Peyer's patch (tissue), 4 donors: ENCODE measurements at regions not wholly inside any gene's neighbourhood (a gene's known extent, or its start where the extent isn't known, plus 50 kb on each side); places are given as distances from the start of the nearest gene placed in this dataset.

Experiments
- DNase-seq, 3 donors: peaks; one replicate each; pipeline ENCODE4 v3.0.0-alpha.2; 2017 to 2019
- H3K27ac ChIP-seq, 4 donors: fragments of 200-600 bp; sonication (generic); one replicate each; pipeline ENCODE4 v1.5.1; 2016 to 2019
- H3K27me3 ChIP-seq, 2 donors: fragments of 200-600 bp; sonication (generic); one replicate each; pipeline ENCODE4 v1.5.1; 2019
- H3K36me3 ChIP-seq, 3 donors: fragments of 200-600 bp; sonication (generic); one replicate each; pipeline ENCODE4 v1.5.1; 2016 to 2019
- H3K4me1 ChIP-seq, 4 donors: fragments of 200-600 bp; sonication (generic); one replicate each; pipeline ENCODE4 v1.5.1; 2016 to 2019
- H3K4me3 ChIP-seq, 4 donors: fragments of 200-600 bp; sonication (generic); 1 replicate in 3 of 4; 2 replicates in 1 of 4; pipeline ENCODE4 v1.5.1; 2016 to 2019; ENCODE audit warnings: mild to moderate bottlenecking in 1 of 4
- H3K9me3 ChIP-seq, 4 donors: fragments of 200-600 bp; sonication (generic); one replicate each; pipeline ENCODE4 v1.5.1; 2016 to 2019; ENCODE audit warnings: mild to moderate bottlenecking in 1 of 4
- POLR2A ChIP-seq, 2 donors: fragments of 450-650 bp; IDR thresholded peaks; one replicate each; pipeline ENCODE4 v1.5.1; 2017; ENCODE audit warnings: antibody characterized with exemption in 2 of 2, mild to moderate bottlenecking in 2 of 2, moderate library complexity in 2 of 2
- TF ChIP-seq, protein P1 (sequence below), 6 experiments: fragments of 450-650 bp in 4 of 6; fragments of 200-600 bp in 2 of 6; sonication (generic) in 1 of 6; IDR thresholded peaks; one replicate each; pipeline ENCODE4 v1.5.1; 2017 to 2019; ENCODE audit warnings: antibody characterized with exemption in 6 of 6, mild to moderate bottlenecking in 3 of 6, moderate library complexity in 1 of 6

- H3K4me1 ChIP-seq, result no peaks in the 10 kb centered on the region
- TF ChIP-seq, protein P1, sequence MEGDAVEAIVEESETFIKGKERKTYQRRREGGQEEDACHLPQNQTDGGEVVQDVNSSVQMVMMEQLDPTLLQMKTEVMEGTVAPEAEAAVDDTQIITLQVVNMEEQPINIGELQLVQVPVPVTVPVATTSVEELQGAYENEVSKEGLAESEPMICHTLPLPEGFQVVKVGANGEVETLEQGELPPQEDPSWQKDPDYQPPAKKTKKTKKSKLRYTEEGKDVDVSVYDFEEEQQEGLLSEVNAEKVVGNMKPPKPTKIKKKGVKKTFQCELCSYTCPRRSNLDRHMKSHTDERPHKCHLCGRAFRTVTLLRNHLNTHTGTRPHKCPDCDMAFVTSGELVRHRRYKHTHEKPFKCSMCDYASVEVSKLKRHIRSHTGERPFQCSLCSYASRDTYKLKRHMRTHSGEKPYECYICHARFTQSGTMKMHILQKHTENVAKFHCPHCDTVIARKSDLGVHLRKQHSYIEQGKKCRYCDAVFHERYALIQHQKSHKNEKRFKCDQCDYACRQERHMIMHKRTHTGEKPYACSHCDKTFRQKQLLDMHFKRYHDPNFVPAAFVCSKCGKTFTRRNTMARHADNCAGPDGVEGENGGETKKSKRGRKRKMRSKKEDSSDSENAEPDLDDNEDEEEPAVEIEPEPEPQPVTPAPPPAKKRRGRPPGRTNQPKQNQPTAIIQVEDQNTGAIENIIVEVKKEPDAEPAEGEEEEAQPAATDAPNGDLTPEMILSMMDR (IDR thresholded peaks at IDR 0.05), result no peak
- TF ChIP-seq POLR2A (IDR thresholded peaks at IDR 0.05), result no peak
- DNase-seq, result no peak
- no peak overlapping the region for H3K27ac ChIP-seq
- H3K4me3 ChIP-seq, result no peak overlapping the region
- H3K36me3 ChIP-seq, result no peaks in the 10 kb centered on the region
- no peaks in the 10 kb centered on the region for H3K27me3 ChIP-seq
- H3K9me3 ChIP-seq, result no peaks in the 10 kb centered on the region
Measured at GRCh38 chr9:22274477-22274876, 172.1 kb upstream of the DMRTA1 start.

GRCh38 chr9:22278426-22278825, 168.2 kb upstream of the DMRTA1 start:
- no peaks in the 10 kb centered on the region for H3K27me3 ChIP-seq
- no peak for TF ChIP-seq POLR2A (IDR thresholded peaks at IDR 0.05)
- TF ChIP-seq, protein P1 (IDR thresholded peaks at IDR 0.05), result no peak
- no peaks in the 10 kb centered on the region for H3K9me3 ChIP-seq
- no peak overlapping the region for H3K4me3 ChIP-seq
- no peaks in the 10 kb centered on the region for H3K36me3 ChIP-seq
- DNase-seq, result no peak
- no peak overlapping the region for H3K27ac ChIP-seq
- no peaks in the 10 kb centered on the region for H3K4me1 ChIP-seq

DNA sequence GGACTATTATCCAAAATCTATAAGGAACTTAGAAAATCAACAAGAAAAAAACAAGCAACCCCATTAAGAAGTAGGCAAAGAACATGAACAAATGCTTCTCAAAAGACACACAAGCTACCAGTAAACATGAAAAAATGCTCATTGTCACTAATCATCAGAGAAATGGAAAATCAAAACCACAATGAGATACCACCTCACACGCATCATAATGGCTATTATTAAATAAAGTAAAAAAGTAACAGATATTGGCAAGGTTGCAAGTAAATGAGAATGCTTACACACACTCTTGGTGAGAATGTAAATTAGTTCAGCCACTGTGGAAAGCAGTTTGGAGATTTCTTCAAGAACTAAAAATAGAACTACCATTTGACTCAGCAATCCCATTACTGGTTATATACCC, 167.0 kb upstream of the DMRTA1 start:
- Histone ChIP-seq H3K4me1 (no peaks in the 10 kb centered on the region), H3K9me3 (no peaks in the 10 kb centered on the region), H3K27ac (no peak overlapping the region), H3K27me3 (no peaks in the 10 kb centered on the region), H3K36me3 (no peaks in the 10 kb centered on the region), H3K4me3 (no peak overlapping the region)
- no peak for DNase-seq
- TF ChIP-seq, protein P1 (IDR thresholded peaks at IDR 0.05), result no peak
- no peak for TF ChIP-seq POLR2A (IDR thresholded peaks at IDR 0.05)

GRCh38 chr9:22285066-22285465, 161.6 kb upstream of the DMRTA1 start:
- Histone ChIP-seq H3K9me3 (no peaks in the 10 kb centered on the region), H3K4me1 (no peaks in the 10 kb centered on the region), H3K27me3 (no peaks in the 10 kb centered on the region), H3K4me3 (no peak overlapping the region), H3K27ac (no peak overlapping the region), H3K36me3 (no peaks in the 10 kb centered on the region)
- TF ChIP-seq, protein P1 (IDR thresholded peaks at IDR 0.05), result no peak
- no peak for TF ChIP-seq POLR2A (IDR thresholded peaks at IDR 0.05)
- no peak for DNase-seq

DNA sequence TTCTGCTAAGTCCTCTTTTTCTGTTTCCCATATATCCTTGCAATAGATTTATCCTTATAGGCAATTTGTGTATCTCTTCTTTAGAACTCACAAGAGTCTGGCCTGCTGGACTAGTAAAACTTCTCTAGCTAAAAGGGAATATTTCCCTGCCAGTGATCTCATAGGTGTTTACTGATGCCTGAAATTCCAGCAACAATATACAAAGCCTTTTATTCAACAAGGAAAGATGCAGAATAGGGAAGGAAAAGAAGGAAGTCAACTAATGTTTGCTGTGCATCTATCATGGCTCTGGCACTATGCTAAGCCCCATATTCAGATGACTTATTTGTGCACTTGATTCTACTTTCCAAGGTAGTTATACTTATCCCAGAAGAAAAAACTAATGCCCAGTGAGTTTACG, 160.0 kb upstream of the DMRTA1 start:
- Histone ChIP-seq H3K4me1 (no peaks in the 10 kb centered on the region), H3K9me3 (no peaks in the 10 kb centered on the region), H3K27me3 (no peaks in the 10 kb centered on the region), H3K36me3 (no peaks in the 10 kb centered on the region), H3K27ac (no peak overlapping the region), H3K4me3 (no peak overlapping the region)
- DNase-seq, result no peak
- no peak for TF ChIP-seq POLR2A (IDR thresholded peaks at IDR 0.05)
- TF ChIP-seq, protein P1 (IDR thresholded peaks at IDR 0.05), result no peak

GRCh38 chr9:22288661-22289060, 158.0 kb upstream of the DMRTA1 start:
- Histone ChIP-seq H3K27me3 (no peaks in the 10 kb centered on the region), H3K4me1 (no peaks in the 10 kb centered on the region), H3K36me3 (no peaks in the 10 kb centered on the region), H3K4me3 (no peak overlapping the region), H3K27ac (no peak overlapping the region), H3K9me3 (no peaks in the 10 kb centered on the region)
- TF ChIP-seq, protein P1 (IDR thresholded peaks at IDR 0.05), result no peak
- no peak for DNase-seq
